HG03565 (cell line): ENCODE measurements at regions not wholly inside any gene's neighbourhood (a gene's known extent, or its start where the extent isn't known, plus 50 kb on each side); places are given as distances from the start of the nearest gene placed in this dataset.
A peak's percentile ranks its signal among the peaks of the same experiment; 100 is the strongest.
"Not testable (repeated sequence)": the region's sequence is repeated elsewhere in the genome, so short reads cannot be mapped to it uniquely, and the experiment has no call there.

ENCODE experiments used
- ATAC-seq: cut with Tn5 transposase; IDR thresholded peaks from one replicate; pipeline ENCODE4 v1.9.1; 2021; ENCODE audit warnings: mild to moderate bottlenecking, moderate library complexity; ENCODE audit not compliant: unreplicated experiment

GRCh38 chr5:17364987-17365810 is 132.8 kb upstream of the TAF11L2 start:
- no peak for ATAC-seq

GRCh38 chr5:17365811-17366138 is 132.3 kb upstream of the TAF11L2 start:
- no peak for ATAC-seq

GRCh38 chr5:17367256-17367840 is 130.7 kb upstream of the TAF11L2 start:
- no peak for ATAC-seq

GRCh38 chr5:17370651-17371050 is 127.4 kb upstream of the TAF11L2 start:
- no peak for ATAC-seq

- no peak for ATAC-seq
Observed at GRCh38 chr5:17373406-17373805, 124.6 kb upstream of the TAF11L2 start.

- ATAC-seq, result no peak
Observed at GRCh38 chr5:17373814-17374556, 124.0 kb upstream of the TAF11L2 start.

- ATAC-seq, result no peak
Observed at GRCh38 chr5:17374973-17375742, 122.9 kb upstream of the TAF11L2 start.

GRCh38 chr5:17375886-17376285 is 122.1 kb upstream of the TAF11L2 start:
- ATAC-seq, result not testable (repeated sequence)

GRCh38 chr5:17378346-17378997 is 119.6 kb upstream of the TAF11L2 start:
- ATAC-seq, result no peak

GRCh38 chr5:17379100-17379951 is 118.7 kb upstream of the TAF11L2 start:
- no peak for ATAC-seq

- no peak for ATAC-seq
Observed at GRCh38 chr5:17381932-17382331, 116.1 kb upstream of the TAF11L2 start.

- no peak for ATAC-seq
Observed at GRCh38 chr5:17383526-17383925, 114.5 kb upstream of the TAF11L2 start.

- ATAC-seq, result no peak
Observed at GRCh38 chr5:17384181-17384580, 113.8 kb upstream of the TAF11L2 start.

- no peak for ATAC-seq
Observed at GRCh38 chr5:17388717-17389116, 109.3 kb upstream of the TAF11L2 start.

- no peak for ATAC-seq
Observed at GRCh38 chr5:17394086-17394485, 103.9 kb upstream of the TAF11L2 start.

- no peak for ATAC-seq
Observed at GRCh38 chr5:17395106-17395880, 102.7 kb upstream of the TAF11L2 start.

- peak; percentile 55 for ATAC-seq
Observed at GRCh38 chr5:17396247-17396646, 101.8 kb upstream of the TAF11L2 start.

GRCh38 chr5:17398431-17398830 is 99.6 kb upstream of the TAF11L2 start:
- ATAC-seq, result no peak
